ENCODE measurements at regions not wholly inside any gene's neighbourhood (a gene's known extent, or its start where the extent isn't known, plus 50 kb on each side); places are given as distances from the start of the nearest gene placed in this dataset.
"Not testable (repeated sequence)": the region's sequence is repeated elsewhere in the genome, so short reads cannot be mapped to it uniquely, and the experiment has no call there.

- not testable (repeated sequence) for DNase-seq (ENCODE audit: low spot score)
These were observed 101.7 kb upstream of the ZNF337 start for GRCh38 chr20:25798174-25798993.

- not testable (repeated sequence) for DNase-seq (ENCODE audit: low spot score)
These were observed 100.4 kb upstream of the ZNF337 start for GRCh38 chr20:25797062-25797461.

GRCh38 chr20:25777241-25777640 is 80.6 kb upstream of the ZNF337 start:
- DNase-seq (ENCODE audit: low spot score) = not testable (repeated sequence)

- not testable (repeated sequence) for DNase-seq (ENCODE audit: low spot score)
These were observed 78.1 kb upstream of the ZNF337 start for GRCh38 chr20:25774711-25775110.

- DNase-seq (ENCODE audit: low spot score) = not testable (repeated sequence)
These were observed 77.5 kb upstream of the ZNF337 start for GRCh38 chr20:25774203-25774602.

- DNase-seq (ENCODE audit: low spot score) = not testable (repeated sequence)
These were observed 75.8 kb upstream of the ZNF337 start for GRCh38 chr20:25772437-25772836.

- not testable (repeated sequence) for DNase-seq (ENCODE audit: low spot score)
These were observed 75.2 kb upstream of the ZNF337 start for GRCh38 chr20:25771818-25772217.

GRCh38 chr20:25761596-25761995 is 64.9 kb upstream of the ZNF337 start:
- no peak for DNase-seq (ENCODE audit: low spot score)

GRCh38 chr20:25761046-25761445 is 64.4 kb upstream of the ZNF337 start:
- not testable (repeated sequence) for DNase-seq (ENCODE audit: low spot score)

GRCh38 chr20:25750765-25751696 is 54.4 kb upstream of the ZNF337 start:
- DNase-seq (ENCODE audit: low spot score) = no peak

- no peak for DNase-seq (ENCODE audit: low spot score)
These were observed 53.6 kb upstream of the ZNF337 start for GRCh38 chr20:25750220-25750764.

- no peak for DNase-seq (ENCODE audit: low spot score)
These were observed 53.0 kb upstream of the ZNF337 start for GRCh38 chr20:25749649-25750048.
